GM18873 (cell line): ENCODE measurements at regions not wholly inside any gene's neighbourhood (a gene's known extent, or its start where the extent isn't known, plus 50 kb on each side); places are given as distances from the start of the nearest gene placed in this dataset.

ENCODE experiments used
- ATAC-seq: cut with Tn5 transposase; IDR thresholded peaks from one replicate; pipeline ENCODE4 v1.9.1; 2021; ENCODE audit warnings: mild to moderate bottlenecking, moderate library complexity, moderate number of reproducible peaks; ENCODE audit not compliant: unreplicated experiment, low FRiP score

DNA sequence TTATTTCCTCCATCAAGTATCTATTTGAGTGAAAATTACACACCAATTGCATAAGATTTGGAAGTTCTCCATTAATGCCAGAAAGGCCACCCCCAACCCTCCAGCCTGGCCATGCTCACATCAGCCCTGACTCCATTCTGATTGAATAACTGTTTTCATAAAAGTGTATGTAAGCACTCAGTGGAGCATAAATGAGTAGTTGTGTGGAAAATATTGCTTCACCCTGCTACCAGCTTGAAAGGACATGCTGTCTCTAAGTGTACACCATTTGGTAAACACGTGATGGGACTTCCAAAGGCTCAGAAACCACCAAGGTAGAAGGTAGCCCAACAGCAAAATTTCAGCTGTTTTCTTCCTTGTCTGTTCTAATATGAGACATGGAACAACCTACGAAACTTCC lies 393.8 kb downstream of the ZNF385D start:
- ATAC-seq = no peak

DNA sequence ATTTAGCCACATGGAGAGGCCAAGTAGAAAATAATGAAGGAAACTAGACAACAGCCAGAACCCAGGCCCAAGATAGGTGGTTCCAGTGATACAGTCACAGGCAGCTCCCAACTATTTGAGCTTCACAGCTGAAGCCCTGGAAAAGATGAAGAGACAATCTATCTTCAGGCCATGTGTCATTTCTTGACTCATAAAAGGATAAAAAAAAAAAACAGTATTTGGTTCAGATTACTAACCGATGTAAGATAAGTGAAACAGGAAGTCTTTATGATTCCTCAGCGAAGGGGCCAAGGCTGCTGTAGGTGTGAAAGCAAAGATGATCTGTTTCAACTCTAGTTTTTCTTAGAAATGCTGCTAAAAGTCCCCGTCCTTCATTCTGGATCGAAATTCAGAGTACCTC lies 394.6 kb downstream of the ZNF385D start:
- no peak for ATAC-seq

DNA sequence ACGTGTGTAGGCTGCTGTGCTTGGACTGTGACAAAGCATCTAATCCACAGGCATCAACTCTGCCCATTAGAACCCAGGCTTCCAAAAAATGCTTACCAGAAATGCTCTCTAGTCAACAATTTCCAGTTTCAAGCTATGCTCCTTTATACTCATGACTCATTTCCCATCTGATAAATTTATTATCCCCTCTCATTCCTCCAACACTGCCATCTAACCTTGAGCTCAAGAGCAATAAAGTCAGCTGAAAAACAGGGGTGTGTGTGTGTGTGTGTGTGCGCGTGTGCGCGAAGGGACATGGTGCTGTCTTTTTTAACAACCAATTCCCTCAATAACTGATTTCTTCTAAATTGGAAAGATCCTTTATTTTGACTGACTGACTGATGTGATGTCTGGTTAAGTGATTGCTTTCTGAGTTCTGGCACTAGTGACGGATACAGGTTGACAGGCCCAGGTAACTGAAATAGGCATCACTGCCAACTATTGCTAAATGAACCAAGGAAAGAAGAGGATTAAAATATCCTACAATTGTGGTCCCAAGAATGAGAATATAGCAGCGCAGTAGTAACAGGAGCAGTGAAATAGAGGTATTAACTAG lies 405.5 kb downstream of the ZNF385D start:
- no peak for ATAC-seq

DNA sequence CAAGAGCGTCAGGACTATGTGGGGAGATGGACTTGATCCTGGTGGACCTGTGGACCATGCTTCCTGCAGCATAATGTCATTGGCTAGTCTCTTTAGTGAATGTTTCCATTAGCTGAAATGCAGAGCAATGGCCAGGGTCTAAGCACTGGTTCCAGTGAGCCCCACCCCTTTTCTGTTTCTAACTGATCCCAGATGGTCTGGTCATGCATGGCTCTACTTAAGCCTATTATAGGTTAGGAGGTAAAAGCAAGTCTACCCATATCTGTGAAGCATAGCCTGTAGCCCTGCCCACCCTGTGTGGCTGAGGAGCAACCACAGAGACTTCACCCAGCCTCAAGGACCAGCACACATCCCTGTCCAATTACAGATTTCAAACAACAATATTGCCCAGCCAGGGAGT lies 419.2 kb downstream of the ZNF385D start:
- no peak for ATAC-seq

DNA sequence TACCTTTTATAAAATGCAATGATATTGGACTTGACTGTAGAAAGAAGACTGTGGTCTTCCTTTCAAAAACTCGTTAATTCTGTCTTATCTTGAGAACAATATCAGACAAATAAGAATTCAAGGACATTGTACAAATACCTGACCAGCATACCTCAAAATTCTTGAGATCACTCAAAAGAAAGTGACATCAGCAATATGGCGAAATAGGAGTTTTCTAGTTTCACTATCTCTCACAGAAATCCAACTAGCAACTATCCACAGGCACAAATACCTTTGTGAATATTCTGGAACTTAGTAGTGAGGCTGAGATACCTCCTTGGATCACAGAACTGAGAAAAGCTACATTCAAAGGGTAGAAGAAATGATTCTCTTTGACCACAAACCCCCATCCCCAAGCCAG lies 419.7 kb downstream of the ZNF385D start:
- no peak for ATAC-seq

DNA sequence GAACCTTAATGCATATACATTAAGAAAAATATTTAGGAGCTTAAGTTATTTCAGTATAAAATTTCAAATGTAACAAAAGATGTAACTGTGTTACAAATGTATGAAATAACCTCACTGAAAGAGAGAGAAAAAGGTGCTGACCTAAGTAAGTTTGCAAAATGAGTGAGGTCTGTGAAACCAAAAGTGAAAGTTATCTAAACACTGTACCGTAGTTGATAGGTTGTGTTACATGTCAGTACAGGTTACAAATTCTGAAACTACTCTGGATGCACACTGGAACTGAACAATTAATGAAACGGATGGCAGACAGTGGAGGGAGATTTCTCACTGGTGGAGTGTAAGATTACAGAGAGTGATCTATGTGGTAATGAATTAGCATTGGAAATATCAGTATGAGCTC lies 420.7 kb downstream of the ZNF385D start:
- ATAC-seq = peak; percentile 78

DNA sequence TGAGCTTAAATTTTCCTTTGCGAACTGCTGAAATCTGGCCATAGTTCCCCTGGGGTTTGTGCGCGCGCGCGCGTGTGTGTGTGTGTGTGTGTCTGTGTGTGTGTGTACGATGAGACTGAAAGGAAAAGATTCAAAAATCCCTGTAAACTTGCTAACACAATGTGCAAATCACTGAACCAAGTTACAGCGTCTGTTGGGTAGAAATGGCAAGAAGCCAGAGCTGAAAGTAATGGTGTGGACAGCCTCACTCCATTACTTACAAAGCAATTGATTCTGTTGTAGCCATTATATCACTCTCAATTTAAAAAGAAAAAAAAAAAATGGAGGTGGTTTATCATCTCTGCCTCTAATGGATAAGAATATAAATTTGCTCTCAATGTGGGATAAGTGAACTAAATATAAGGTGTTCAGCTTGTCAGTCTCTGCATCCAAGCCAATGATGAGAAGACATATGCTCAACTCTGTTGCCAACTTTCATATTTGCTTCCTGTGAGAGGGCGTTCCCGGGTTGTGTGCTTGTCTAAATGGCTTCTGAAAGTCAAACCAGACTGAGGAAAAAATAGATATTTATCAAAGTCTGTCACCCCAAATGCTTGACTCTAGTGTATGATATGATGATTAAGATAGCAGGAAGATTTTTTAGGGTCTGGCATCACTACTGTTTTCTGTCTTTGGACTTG lies 422.2 kb downstream of the ZNF385D start:
- no peak for ATAC-seq

DNA sequence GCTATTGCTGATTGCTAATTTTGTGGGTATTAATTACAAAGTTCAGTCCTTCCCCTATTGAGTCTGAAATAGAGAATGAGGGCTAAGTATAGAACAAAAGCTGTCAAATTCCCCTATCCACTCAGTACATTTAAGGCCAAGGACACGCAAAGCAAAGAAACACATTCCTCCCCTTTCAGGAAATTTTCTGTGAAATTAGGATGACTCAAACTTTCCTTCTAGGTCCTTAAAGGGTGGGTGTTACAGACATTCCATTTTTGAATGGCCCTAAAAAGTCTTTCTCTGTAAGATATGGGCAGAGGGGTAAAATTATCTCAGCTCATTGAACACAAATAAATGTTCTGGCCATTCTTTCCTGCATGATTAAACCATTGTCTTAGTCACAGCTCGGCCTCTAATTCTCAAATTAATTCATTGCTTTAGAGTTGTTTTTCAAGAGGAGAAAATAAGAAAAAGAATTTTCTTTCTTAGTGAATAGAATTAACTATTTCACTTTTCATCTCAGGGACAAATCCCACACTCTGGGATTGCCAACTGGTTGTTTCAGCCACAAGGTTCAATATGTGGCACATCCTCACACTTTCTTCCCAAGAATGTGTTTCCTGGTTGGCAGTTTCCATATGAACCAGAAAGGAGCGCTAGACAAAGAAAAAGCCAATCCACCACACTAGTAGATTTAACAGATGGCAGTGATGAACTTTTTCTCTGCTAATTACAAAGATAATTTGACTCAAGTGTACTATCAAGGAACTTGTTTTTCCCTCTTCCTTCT lies 424.1 kb downstream of the ZNF385D start:
- ATAC-seq = no peak

DNA sequence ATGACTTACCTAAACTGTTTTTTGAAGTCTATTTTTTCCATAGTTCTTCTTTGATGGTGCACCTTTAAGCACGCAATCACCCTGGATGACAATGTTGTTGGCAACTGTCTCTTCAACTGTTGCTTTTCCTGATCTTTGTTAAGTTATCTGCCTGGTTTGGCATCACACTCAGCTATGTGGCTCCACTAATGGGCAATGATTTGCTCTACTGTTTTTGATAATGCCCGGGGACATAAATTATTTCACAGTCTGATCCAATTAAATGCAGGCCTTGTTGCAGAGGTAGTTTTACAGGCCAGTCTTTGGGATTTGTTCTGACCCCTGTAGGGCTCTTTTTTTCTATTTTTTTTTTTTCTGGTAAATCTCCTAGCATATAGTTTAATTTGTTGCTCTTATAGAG lies 436.3 kb downstream of the ZNF385D start:
- no peak for ATAC-seq

DNA sequence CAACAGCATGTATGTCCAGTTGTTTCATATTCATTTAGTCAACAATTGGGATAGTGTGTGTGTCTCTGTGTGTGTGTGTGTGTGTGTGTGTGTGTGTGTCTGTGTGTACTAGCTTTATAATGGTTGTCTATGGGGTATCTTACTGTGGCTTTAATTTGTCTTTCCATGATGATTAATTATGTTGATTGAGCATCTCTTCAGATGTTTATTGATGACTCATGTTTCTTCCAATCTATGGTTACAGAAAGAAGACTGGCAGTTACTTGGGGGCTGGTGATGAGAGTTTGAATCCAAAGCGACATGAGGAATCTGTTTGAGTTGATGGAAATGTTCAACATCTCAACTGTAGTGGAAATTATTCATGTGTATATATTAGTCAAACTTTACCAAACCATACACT lies 440.1 kb downstream of the ZNF385D start:
- ATAC-seq = no peak

DNA sequence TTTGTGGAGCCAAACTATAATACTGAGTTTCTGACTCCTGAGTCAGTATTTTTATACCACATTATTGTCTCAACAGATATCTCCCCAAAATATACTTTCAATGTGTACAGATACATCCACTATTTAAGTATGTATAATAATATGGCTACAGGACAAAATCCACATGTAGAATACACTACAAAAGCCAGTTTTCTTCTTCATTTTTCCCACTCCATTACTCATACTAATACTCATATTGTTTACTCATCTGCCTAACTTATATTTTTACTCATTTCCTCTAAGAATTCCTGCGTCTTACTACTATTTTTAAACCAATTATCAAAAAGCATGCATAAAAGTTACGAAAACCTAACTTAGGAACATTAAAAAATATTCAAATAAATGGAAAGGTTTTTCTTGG lies 440.8 kb downstream of the ZNF385D start:
- ATAC-seq = no peak

DNA sequence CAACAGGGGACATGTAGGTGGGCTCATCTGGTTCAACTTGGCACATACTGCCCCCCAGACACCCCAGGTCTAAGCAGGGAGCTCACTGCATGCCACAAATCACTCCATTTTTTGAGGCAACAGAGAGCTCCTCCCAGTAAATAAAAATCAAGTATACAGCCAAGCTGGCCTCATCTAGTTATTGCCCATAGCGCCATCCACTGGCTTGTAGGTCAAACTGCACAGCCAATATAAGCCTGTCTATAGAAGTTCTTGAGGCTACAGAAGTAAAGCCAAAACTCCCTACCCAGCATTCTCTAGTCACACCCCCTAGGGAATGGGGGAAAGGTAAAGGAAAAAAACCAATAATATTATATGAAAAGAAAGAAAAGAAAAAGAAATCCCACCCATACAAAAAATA lies 453.7 kb downstream of the ZNF385D start:
- ATAC-seq = no peak

DNA sequence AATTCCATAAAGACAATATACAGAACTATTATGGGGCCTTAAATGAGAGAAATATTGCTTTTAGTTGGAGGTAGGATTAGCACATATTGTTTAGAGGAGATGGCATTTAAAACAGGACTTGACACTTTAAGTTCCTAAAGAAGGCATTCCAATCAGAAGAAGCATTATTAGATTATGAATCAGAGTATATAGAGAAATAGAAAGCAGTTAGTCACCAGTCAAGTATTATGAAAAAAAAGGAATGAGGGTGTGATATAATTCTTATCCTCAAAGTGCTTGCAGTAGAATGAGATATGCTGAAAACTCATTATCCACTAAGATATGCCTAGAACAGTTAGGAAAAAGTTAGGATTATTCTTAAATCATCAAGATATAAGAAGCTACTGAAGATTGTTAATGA lies 456.2 kb downstream of the ZNF385D start:
- no peak for ATAC-seq

DNA sequence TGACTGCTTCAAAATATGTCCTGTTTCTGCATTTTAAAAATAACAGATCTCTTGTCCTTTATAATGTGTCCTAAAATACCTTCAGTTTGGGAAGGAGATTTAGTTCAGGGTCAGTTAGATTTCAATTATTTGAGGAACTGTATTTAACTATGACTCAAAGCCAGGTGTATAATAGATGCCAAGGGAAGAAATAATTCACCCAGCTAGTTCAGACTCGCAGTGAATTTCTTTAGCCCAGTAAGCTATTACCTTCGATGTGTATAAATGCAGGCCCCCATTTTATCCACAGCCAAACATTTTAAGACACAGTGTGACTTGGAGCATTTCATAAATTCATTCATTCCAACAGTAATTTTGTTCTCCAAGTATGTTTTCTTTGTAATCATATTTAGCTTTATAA lies 458.0 kb downstream of the ZNF385D start:
- no peak for ATAC-seq

DNA sequence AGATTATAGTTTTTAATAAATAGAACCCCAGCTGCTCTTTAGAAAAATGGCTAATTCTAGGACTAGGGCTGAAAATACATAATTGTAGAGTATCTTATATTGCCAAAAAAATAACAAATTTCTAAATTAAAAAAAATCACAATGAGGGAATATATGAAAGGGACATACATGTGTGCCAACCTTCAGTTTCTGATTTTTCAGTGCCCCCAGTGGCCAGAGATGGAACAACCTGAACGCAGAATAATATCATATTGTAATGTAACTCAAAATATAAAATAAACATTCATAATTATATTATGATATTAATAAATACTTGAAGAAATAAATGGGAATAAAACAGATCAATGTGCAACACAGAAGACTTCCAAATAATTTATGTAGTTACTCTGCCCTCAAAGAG lies 460.5 kb downstream of the ZNF385D start:
- ATAC-seq = no peak

DNA sequence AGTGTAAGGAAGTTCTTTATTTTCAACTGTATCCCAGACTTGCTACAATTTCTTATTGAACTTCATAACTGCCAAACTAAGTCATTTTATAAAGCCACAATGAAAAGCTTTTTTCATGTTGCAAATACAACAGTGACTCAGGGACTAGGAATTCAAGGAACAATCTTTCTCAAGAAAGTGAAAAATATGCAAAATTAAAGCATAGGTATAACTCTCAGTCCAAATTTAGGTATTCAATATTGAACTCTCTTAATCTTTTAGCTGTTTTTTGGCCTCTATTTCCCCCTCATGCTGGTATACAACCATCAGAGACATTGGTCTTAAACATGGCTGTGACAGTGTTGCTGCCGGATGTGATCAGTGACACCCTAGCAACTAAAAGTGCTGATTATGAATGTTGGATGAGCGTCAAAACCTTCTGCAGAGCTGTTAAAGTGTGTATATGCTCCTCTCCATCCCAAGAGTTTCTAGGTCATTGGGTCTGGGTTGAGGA lies 476.9 kb downstream of the ZNF385D start:
- no peak for ATAC-seq

DNA sequence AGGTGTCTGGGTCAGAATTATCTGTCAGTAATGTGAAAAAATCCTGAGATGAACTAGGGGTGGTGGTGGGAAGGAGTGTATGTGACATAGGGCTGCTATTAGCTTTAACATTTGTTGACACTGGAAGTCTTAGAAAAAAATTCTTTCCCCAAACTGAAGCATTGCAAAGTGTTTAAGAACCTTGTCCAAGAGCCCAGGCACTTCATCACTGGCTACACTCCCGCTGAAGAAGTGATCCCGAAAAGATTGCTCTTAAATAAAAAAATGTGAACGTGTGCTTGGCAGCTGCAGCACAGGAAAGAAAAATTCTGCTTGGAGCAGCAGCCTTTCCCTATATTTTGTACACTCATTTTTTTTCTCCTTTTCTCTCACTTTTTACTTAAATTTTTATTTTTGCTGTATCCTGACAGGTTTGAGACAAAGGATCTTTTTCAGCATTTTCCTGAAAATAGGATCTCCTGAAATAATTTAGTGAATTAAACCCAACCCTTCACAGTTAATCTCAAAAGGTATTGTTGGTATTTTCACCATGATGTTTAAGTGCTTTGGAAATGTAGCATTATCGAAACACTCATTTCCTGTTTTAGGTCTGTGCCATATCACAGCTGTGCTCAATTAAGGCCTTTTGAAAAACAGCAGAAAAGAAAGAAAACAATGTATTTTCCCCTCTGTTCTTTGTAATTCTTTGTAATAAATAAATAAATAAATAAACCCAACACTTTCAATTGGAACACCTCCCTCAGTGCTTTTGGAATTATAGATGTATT lies 477.6 kb downstream of the ZNF385D start:
- ATAC-seq = no peak

DNA sequence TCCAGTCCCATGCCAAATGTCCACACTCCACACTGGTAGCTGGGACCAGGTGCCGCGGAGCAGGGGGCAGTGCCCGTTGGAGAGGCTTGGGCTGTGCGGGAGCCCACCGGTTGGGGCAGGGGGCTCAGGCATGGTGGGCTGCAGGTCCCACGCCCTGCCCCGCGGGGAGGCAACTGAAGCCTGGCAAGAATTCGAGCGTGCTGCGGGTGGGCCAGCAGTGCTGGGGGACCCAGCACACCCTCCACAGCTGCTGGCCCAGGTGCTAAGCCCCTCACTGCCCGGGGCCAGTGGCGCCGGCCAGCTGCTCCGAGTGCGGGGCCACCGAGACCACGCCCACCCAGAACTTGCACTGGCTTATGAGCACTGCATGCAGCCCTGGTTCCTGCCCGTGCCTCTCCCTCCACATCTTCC lies 479.4 kb downstream of the ZNF385D start:
- no peak for ATAC-seq

DNA sequence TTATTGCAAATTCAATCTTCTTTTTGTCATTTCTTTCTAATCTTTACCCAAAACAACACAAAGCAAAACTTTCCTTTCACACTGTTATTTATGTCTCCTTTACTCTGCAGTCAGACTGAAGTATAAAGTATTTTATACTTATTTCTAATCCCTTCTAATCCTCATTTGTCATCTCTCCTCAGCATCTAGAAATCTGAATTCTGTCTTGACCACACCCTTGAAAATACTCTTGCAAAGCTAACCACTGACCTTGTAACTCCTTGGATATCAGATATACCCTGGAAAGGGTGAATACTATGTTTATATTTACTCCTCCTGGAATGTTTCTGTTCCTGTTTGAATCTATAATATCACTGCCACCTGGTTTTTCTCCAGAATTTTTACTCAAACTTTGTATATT lies 481.1 kb downstream of the ZNF385D start:
- no peak for ATAC-seq

DNA sequence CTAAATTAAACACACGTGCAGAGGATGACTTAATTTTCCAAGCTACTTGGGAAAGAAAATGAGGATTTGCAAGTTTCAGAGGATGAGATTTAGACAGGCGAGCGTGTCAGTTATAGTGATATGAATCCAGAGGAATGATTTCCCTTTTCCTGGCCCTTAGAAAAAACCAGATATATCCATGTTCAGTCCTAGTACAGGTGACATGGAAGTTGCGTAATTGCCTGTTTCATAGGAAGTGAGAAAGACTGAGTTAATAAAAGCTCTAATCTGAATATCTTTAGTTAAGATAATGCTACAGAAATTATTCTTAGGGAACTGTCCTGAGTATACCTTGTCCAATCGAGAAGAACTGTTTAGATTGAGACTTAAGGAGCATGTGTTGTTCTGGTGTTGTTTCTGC lies 490.5 kb downstream of the ZNF385D start:
- ATAC-seq = no peak

DNA sequence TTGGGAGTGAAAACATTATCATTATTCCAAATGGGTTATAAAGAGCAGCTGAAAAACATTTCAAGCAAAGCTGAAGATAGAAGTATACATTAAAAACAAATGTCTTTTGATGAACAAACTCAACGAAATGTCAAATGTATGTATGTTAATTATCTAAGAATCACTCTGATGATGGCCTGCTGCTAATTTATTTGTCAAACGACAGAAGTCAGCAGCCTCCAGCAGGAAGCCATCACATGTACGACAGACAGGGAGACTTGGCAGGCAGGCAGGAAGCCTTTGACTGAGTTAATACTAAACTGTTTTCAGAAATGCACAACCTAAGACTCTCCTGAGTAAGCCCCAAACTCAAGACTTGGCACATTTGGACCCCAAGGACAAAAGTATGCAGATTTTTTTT lies 491.1 kb downstream of the ZNF385D start:
- no peak for ATAC-seq
